Tongue (tissue), 1 donor: ENCODE measurements at regions not wholly inside any gene's neighbourhood (a gene's known extent, or its start where the extent isn't known, plus 50 kb on each side); places are given as distances from the start of the nearest gene placed in this dataset.

ENCODE experiments used
- DNase-seq: peaks from one replicate; pipeline ENCODE4 v3.0.0-alpha.2; 2015

- no peak for DNase-seq
Measured at GRCh38 chr4:57682275-57682674, 572.1 kb upstream of the IGFBP7 start.

GRCh38 chr4:57679969-57680368 lies 569.8 kb upstream of the IGFBP7 start:
- no peak for DNase-seq

- no peak for DNase-seq
Measured at GRCh38 chr4:57676394-57676793, 566.2 kb upstream of the IGFBP7 start.

GRCh38 chr4:57672846-57673433 lies 562.8 kb upstream of the IGFBP7 start:
- DNase-seq, result no peak

DNA sequence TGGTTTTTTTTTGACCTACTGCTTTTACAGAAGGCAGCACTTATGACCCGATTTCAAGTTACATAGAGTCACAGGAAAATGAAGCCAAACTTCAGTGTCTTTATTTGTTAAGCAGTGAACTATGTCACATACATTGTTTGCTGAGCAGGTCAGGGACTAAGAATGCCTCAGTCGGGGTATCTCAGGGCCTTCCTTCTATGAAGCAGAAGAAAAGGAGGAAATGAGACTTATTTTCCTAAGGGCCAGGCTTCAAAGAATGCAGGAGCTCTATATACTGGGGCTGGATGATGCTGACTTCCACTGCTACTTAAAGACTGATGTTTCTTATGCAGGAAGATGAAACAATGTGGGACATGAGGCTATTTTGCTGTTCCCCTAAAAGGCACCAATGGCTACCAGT lies 558.4 kb upstream of the IGFBP7 start:
- DNase-seq, result no peak

- DNase-seq, result no peak
Measured at GRCh38 chr4:57665806-57666205, 555.6 kb upstream of the IGFBP7 start.

DNA sequence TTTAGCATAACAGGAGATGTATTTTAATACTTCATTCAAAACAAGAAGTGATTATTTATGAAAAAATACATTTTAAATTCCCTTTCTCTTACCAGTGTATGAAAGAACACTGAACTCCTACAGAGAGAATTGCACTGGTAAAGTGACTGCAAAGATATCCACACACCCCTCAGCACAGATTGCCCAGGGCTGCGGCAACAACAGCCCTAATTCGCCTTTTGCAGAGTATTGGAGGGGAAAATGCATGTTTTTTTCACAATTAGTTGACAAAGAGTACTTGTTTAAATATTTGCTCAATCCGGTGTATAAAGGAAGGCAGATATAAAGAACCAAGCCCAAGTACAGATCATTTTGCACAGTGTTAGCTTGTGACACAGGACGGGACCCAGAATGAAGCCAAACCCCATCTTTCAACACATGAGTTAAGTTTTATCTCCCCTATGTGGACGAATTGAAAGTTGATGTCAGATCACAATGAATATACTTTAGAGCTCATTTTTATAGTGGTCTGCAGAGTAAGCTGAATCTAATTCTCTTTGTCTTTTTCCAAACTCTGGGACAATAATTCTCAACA lies 551.4 kb upstream of the IGFBP7 start:
- DNase-seq, result peak; percentile 4

- no peak for DNase-seq
Measured at GRCh38 chr4:57658673-57659072, 548.5 kb upstream of the IGFBP7 start.

DNA sequence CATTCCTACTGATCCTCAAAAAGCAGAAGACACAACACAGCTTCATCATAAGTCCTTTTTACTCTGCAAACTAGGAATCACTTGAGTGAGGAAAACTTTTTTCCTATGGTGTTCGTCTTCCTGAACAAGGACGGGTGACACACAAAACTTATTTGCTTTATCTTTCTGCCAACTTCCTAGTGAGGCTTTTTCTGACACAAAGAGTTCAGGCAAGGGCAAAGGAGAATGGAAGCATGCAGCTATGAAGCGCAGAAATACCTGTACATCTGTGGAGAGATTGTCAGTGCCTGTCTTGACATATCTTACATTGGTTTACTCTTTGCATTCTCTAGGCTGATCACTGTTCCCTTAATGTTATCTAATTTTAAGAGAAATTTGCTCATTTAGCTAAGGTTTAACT lies 548.0 kb upstream of the IGFBP7 start:
- no peak for DNase-seq

- no peak for DNase-seq
Measured at GRCh38 chr4:57655342-57655741, 545.2 kb upstream of the IGFBP7 start.

- no peak for DNase-seq
Measured at GRCh38 chr4:57652779-57653178, 542.6 kb upstream of the IGFBP7 start.

DNA sequence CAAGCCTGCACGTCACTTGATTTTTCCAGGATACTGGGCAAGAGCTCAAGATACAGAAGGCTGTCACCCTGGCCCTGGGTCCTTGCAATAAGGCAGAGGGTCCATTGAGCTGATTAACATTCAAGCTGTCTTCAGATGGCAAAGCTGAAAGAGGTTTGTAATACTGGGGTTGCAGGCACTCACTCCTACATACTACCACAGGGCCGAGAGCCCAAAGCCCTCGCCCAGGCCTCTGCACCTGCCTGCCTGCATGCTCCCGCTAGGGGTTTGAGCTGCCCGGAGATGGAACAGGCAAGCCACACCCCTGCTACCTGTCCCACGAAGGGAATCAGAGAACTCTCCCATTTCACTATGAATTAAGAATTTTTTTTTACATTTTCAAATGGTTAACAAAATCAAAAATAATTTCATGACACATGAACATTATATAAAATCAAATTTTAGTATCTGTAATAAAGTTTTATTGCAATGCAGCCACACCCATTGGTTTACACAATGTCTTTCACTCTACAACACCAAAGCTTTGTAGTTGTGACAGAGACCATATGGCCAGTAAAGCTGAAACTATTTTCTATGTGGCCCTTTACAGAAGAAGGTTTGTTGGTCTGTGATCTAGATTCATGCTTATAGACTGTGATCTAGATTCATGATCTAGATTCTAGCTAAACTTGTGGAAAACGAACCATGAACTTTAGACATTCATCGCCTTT lies 530.4 kb upstream of the IGFBP7 start:
- no peak for DNase-seq

- DNase-seq, result no peak
Measured at GRCh38 chr4:57639561-57640382, 529.6 kb upstream of the IGFBP7 start.

GRCh38 chr4:57635910-57636309 lies 525.7 kb upstream of the IGFBP7 start:
- no peak for DNase-seq

GRCh38 chr4:57633212-57633859 lies 523.2 kb upstream of the IGFBP7 start:
- no peak for DNase-seq

DNA sequence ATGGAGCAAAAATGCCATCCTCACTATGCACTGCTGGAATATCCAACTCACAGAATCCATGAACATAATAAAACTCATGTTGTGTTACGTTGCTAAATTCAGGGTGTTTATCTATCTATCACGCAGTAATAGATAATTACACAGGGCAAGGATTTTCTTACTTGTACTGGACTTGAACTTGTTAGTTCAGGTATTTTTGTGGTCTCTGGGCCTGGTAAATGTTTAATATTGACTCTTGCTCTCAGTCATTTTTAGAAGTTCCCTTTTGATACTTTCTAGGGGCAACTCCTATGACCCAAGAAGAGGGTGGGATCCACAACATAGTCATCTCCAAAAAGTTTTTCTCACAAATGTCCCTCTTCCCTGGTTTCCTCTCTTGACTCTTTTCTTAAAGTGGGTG lies 522.4 kb upstream of the IGFBP7 start:
- DNase-seq, result no peak

GRCh38 chr4:57631147-57631546 lies 521.0 kb upstream of the IGFBP7 start:
- no peak for DNase-seq

- no peak for DNase-seq
Measured at GRCh38 chr4:57628004-57628403, 517.8 kb upstream of the IGFBP7 start.

DNA sequence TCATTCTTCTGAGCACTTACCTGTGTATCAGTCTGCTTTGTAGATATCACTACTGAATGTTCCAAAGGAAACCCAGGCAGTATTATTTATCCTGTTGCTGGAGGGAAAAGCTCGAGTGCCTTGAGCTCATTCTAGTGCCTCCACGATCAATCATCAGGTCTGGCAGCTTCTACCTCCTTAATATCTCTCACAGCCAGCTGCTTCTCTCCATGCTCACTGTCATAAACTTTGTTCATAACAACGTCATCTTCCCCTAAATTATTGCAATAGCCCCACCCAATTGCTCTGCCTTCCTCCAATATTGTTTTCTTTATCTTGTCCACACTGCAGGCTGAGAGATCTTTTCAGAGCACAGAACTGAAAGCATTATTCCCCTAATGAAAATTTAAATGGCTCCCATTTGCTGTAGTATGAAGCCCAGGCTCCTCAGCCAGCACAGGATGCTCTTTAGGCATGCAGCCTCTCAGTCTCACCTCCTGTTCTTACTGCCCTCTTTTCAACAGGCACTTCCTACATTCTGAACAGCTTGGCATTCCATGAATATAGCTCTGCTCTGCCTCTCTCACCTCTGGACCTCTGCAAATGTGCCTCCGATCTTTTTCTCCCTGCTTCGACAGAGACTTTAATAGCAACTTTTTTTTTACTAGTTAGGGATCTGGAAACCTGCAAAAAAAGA lies 504.2 kb upstream of the IGFBP7 start:
- DNase-seq, result no peak

DNA sequence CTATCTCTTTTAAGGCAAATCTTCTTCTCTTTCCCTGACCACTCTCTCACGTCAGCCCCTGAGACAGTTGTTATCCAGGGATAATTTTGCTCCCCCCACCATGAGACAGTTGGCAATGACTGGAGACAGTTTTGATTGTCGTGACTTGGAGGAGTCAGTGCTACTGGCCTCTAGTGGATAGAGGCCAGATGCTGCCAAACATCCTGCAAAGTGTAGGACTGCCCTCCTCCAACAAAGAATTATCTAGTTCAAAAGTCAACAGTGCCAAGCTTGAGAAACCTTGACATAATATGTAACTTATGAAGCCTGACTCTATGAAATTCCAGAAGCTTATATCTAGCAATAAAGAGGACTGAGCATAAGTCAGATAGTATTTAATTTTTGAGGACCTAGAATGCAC lies 502.1 kb upstream of the IGFBP7 start:
- no peak for DNase-seq

- DNase-seq, result no peak
Measured at GRCh38 chr4:57607566-57608180, 497.5 kb upstream of the IGFBP7 start.

DNA sequence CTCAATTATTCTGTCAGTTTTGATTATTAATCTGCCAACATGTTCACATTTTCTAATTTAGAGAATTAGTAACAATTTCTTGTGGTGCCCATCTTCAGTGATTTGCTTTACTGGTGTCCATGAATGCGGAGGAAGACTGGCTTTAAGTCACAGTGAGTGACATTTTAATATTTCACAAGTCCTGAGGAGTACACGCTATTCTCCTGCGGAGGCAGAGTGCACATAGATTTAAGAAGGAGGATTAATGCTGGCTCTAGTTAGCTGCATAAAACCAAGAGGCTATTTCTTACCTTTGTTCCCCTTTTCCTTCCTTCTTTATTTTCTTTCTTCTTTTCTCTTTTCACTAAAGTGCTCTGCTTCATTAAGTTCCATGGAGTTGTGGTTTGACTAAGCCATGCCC lies 495.2 kb upstream of the IGFBP7 start:
- DNase-seq, result no peak
